GM12878 (cell line): ENCODE measurements at regions not wholly inside any gene's neighbourhood (a gene's known extent, or its start where the extent isn't known, plus 50 kb on each side); places are given as distances from the start of the nearest gene placed in this dataset.

ENCODE experiments used
- ATAC-seq: fragments of 200-7000 bp; cut with Tn5 transposase; 3 replicates; pipeline ENCODE4 v1.9.1; 2020; ENCODE audit warnings: mild to moderate bottlenecking, moderate library complexity
- BruUV-seq: library from RNA; stranded (reverse); fragments of 400-500 nt; replicated peaks from 2 replicates; lab custom pipeline; 2021; lab: Mats Ljungman, UMichigan
- CTCF ChIA-PET: fragments of 300-600 bp; sonication (Branson Sonifier 250); formaldehyde crosslinking; extraction: SDS; loops from one replicate; lab custom pipeline; 2021; ENCODE audit warnings: inconsistent platforms; lab: Yijun Ruan, JAX
- POLR2A ChIA-PET: fragments of 350-600 bp; formaldehyde crosslinking; extraction: SDS; loops from one replicate; lab custom pipeline; 2021; ENCODE audit warnings: inconsistent platforms; lab: Charles Lee
- RAD21 ChIA-PET: fragments of 300-600 bp; sonication (Branson Sonifier 250); formaldehyde crosslinking; loops from one replicate; lab custom pipeline; 2023; ENCODE audit warnings: antibody characterized with exemption; ENCODE audit not compliant: unreplicated experiment; lab: Charles Lee
- SMC1A ChIA-PET: fragments of 300-600 bp; sonication (Branson Sonifier 250); formaldehyde crosslinking; loops from one replicate; lab custom pipeline; 2023; ENCODE audit not compliant: unreplicated experiment, uncharacterized antibody; lab: Charles Lee
- DNase-seq: peaks from one replicate; pipeline ENCODE4 v3.0.0-alpha.2; 2011; ENCODE audit warnings: low read depth, low spot score
- FAIRE-seq: peaks from 3 replicates; lab custom pipeline; 2011; peaks lifted over from hg19 to GRCh38; lab: Jason Lieb, UNC
- H2AFZ ChIP-seq: 2 replicates; pipeline ENCODE4 v1.6.0; 2011; ENCODE audit warnings: low read depth, low read length, control low read depth; ENCODE audit not compliant: control insufficient read depth
- H3K27ac ChIP-seq: 2 replicates; pipeline ENCODE4 v1.5.1; 2011; ENCODE audit warnings: control low read depth; ENCODE audit not compliant: control insufficient read depth, insufficient read depth
- H3K27me3 ChIP-seq, 2 experiments: replicated peaks in 1 of 2; 2 replicates each; pipeline versions ENCODE4 v1.6.0 to v1.6.1; 2011; ENCODE audit warnings: low read length in 1 of 2; ENCODE audit not compliant: control insufficient read depth in 2 of 2, insufficient read depth in 2 of 2
- H3K36me3 ChIP-seq, 2 experiments: 2 replicates each; pipeline ENCODE4 v1.5.1; 2011; ENCODE audit warnings: low read length in 1 of 2; ENCODE audit not compliant: control insufficient read depth in 2 of 2, insufficient read depth in 2 of 2
- H3K4me1 ChIP-seq: 2 replicates; pipeline ENCODE4 v1.6.1; 2011; ENCODE audit warnings: mild to moderate bottlenecking, low read length, moderate library complexity, mixed read lengths; ENCODE audit not compliant: control insufficient read depth, insufficient read depth
- H3K4me2 ChIP-seq: 2 replicates; pipeline ENCODE4 v1.6.0; 2011; ENCODE audit warnings: control low read depth; ENCODE audit not compliant: control insufficient read depth, insufficient read depth
- H3K4me3 ChIP-seq: fragments of 200-600 bp; sonication (generic); 2 replicates; pipeline ENCODE4 v1.5.1; 2016
- H3K79me2 ChIP-seq: 2 replicates; pipeline ENCODE4 v1.6.0; 2011; ENCODE audit warnings: low read length; ENCODE audit not compliant: control insufficient read depth, insufficient read depth
- H3K9ac ChIP-seq: 2 replicates; pipeline ENCODE4 v1.8.0; 2011; ENCODE audit warnings: low read length, control low read depth, mixed read lengths; ENCODE audit not compliant: control insufficient read depth, insufficient read depth
- H3K9me3 ChIP-seq: replicated peaks from 3 replicates; pipeline ENCODE4 v1.5.1; 2011; ENCODE audit warnings: mild to moderate bottlenecking, low read length; ENCODE audit not compliant: control insufficient read depth, insufficient read depth
- H4K20me1 ChIP-seq: 2 replicates; pipeline ENCODE4 v1.6.0; 2011; ENCODE audit not compliant: control insufficient read depth, insufficient read depth
- BACH1 ChIP-seq: fragments of 450-650 bp; IDR thresholded peaks from 2 replicates; pipeline ENCODE4 v1.6.1; 2017; ENCODE audit warnings: mild to moderate bottlenecking, borderline replicate concordance
- EGR1 ChIP-seq, 2 experiments: IDR thresholded peaks; 1 replicate in 1 of 2; 2 replicates in 1 of 2; pipeline ENCODE4 v1.6.1; 2011 to 2012; ENCODE audit warnings: low read depth in 2 of 2, low read length in 2 of 2, borderline replicate concordance in 1 of 2, mild to moderate bottlenecking in 1 of 2, moderate library complexity in 1 of 2
- GATAD2B ChIP-seq: fragments of 450-650 bp; conservative IDR thresholded peaks from 2 replicates; pipeline ENCODE4 v1.6.1; 2017; ENCODE audit warnings: low read depth, mild to moderate bottlenecking, moderate library complexity
- RUNX3 ChIP-seq: IDR thresholded peaks from 2 replicates; pipeline ENCODE4 v1.6.1; 2012; ENCODE audit warnings: low read length, inconsistent platforms
- SIN3A ChIP-seq: IDR thresholded peaks from 2 replicates; pipeline ENCODE4 v1.6.1; 2012; ENCODE audit warnings: low read depth, low read length, improper control_type of control experiment
- SMAD5 ChIP-seq: IDR thresholded peaks from 2 replicates; pipeline ENCODE4 v1.6.1; 2016; ENCODE audit warnings: antibody characterized with exemption, low read depth
- STAT3 ChIP-seq: IDR thresholded peaks from 2 replicates; pipeline ENCODE4 v1.6.1; 2011; ENCODE audit warnings: low read depth, low read length, improper control_type of control experiment
- ZNF274 ChIP-seq: IDR thresholded peaks from one replicate; pipeline ENCODE4 v1.8.0; 2011; ENCODE audit not compliant: insufficient read length, insufficient read depth
- whole genome bisulfite sequencing: methylation state at CpG from one replicate; pipeline ENCODE4 v1.1.6; 2016; ENCODE audit warnings: low lambda C conversion rate; ENCODE audit not compliant: insufficient replicate concordance, insufficient coverage; ENCODE audit errors: missing lambda C conversion rate; 5-methylcytosine and 5-hydroxymethylcytosine counted together
- in situ Hi-C: fragments of 300-500 bp; cut with MboI; formaldehyde crosslinking; loops from 9 replicates; pipeline ENCODE4 v1.14.3; 2018; ENCODE audit warnings: mixed read lengths
- intact Hi-C: fragments of 100-400 bp; cut with micrococcal nuclease; formaldehyde crosslinking; loops from one replicate; pipeline ENCODE4 v1.14.2; 2022; ENCODE audit not compliant: unreplicated experiment

GRCh38 chr13:105908586-105908985 lies 626.9 kb downstream of the EFNB2 start:
- RAD21 ChIA-PET, result no interaction called here
- Histone ChIP-seq H3K9me3 (no peaks in the 10 kb centered on the region), H3K4me3 (no peak overlapping the region), H3K9ac (no peak overlapping the region), H3K4me2 (no peak overlapping the region), H3K36me3 (no peaks in the 10 kb centered on the region), H3K79me2 (no peaks in the 10 kb centered on the region), H2AFZ (no peak overlapping the region), H3K4me1 (no peaks in the 10 kb centered on the region), H4K20me1 (no peaks in the 10 kb centered on the region), H3K27ac (no peak overlapping the region), H3K27me3 (no peaks in the 10 kb centered on the region)
- ATAC-seq (no peak), FAIRE-seq (no peak), DNase-seq (no peak)
- POLR2A ChIA-PET, result no interaction called here
- SMC1A ChIA-PET, result no interaction called here
- BruUV-seq, result no TSS peak
- CTCF ChIA-PET, result no interaction called here
- TF ChIP-seq EGR1 (IDR thresholded peaks at IDR 0.05; ENCODE audit: borderline replicate concordance in 1 of 2, low read depth in 2 of 2, low read length in 2 of 2) (no peak), GATAD2B (no peak), SMAD5 (no peak), BACH1 (no peak), RUNX3 (peak; percentile 41; the same call in 1 of the 2 replicates), ZNF274 (no peak)
- WGBS, result 28% methylated on average over 9 of the region's 9 CpGs
- intact Hi-C loops (no loop called here), in situ Hi-C loops (no loop called here)

- H3K27ac ChIP-seq, result no peak overlapping the region
- no peaks in the 10 kb centered on the region for H3K27me3 ChIP-seq
- TF ChIP-seq SIN3A, result no peak
- TF ChIP-seq STAT3, result no peak
- no peak for TF ChIP-seq RUNX3
- no peak for TF ChIP-seq SMAD5
- TF ChIP-seq, all 136 proteins: peak for 0
- no peaks in the 10 kb centered on the region for H3K4me1 ChIP-seq
- ATAC-seq (no peak), FAIRE-seq (no peak), DNase-seq (no peak)
- intact Hi-C loops (no loop called here), in situ Hi-C loops (no loop called here)
- no peak overlapping the region for H2AFZ ChIP-seq
- 71% methylated on average over 3 of the region's 3 CpGs for whole genome bisulfite sequencing
- H3K9ac ChIP-seq, result no peak overlapping the region
- ChIA-PET CTCF (no interaction called here), POLR2A (no interaction called here), SMC1A (no interaction called here), RAD21 (no interaction called here)
- BruUV-seq, result no TSS peak
- H3K36me3 ChIP-seq, result no peaks in the 10 kb centered on the region
- no peak overlapping the region for H3K4me3 ChIP-seq
- no peak overlapping the region for H3K4me2 ChIP-seq
- no peaks in the 10 kb centered on the region for H3K9me3 ChIP-seq
- H4K20me1 ChIP-seq, result no peaks in the 10 kb centered on the region
- no peaks in the 10 kb centered on the region for H3K79me2 ChIP-seq
Measured at GRCh38 chr13:105907319-105908019, 628.0 kb downstream of the EFNB2 start.
